ENCODE measurements at regions not wholly inside any gene's neighbourhood (a gene's known extent, or its start where the extent isn't known, plus 50 kb on each side); places are given as distances from the start of the nearest gene placed in this dataset.
"Not testable (repeated sequence)": the region's sequence is repeated elsewhere in the genome, so short reads cannot be mapped to it uniquely, and the experiment has no call there.

DNA sequence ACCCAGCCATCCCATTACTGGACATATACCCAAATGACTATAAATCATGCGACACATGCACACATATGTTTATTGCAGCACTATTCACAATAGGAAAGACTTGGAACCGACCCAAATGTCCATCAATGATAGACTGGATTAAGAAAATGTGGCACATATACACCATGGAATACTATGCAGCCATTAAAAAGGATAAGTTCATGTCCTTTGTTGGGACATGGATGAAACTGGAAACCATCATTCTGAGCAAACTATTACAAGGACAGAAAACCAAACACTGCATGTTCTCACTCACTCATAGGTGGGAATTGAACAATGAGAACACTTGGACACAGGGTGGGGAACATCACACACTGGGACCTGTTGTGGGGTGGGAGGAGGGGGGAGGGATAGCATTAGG, 586.5 kb upstream of the CAMK1G start:
- TF ChIP-seq, protein P1, sequence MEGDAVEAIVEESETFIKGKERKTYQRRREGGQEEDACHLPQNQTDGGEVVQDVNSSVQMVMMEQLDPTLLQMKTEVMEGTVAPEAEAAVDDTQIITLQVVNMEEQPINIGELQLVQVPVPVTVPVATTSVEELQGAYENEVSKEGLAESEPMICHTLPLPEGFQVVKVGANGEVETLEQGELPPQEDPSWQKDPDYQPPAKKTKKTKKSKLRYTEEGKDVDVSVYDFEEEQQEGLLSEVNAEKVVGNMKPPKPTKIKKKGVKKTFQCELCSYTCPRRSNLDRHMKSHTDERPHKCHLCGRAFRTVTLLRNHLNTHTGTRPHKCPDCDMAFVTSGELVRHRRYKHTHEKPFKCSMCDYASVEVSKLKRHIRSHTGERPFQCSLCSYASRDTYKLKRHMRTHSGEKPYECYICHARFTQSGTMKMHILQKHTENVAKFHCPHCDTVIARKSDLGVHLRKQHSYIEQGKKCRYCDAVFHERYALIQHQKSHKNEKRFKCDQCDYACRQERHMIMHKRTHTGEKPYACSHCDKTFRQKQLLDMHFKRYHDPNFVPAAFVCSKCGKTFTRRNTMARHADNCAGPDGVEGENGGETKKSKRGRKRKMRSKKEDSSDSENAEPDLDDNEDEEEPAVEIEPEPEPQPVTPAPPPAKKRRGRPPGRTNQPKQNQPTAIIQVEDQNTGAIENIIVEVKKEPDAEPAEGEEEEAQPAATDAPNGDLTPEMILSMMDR (IDR thresholded peaks at IDR 0.05; ENCODE audit: poor library complexity, severe bottlenecking) = not testable (repeated sequence)
- TF ChIP-seq, protein P2, sequence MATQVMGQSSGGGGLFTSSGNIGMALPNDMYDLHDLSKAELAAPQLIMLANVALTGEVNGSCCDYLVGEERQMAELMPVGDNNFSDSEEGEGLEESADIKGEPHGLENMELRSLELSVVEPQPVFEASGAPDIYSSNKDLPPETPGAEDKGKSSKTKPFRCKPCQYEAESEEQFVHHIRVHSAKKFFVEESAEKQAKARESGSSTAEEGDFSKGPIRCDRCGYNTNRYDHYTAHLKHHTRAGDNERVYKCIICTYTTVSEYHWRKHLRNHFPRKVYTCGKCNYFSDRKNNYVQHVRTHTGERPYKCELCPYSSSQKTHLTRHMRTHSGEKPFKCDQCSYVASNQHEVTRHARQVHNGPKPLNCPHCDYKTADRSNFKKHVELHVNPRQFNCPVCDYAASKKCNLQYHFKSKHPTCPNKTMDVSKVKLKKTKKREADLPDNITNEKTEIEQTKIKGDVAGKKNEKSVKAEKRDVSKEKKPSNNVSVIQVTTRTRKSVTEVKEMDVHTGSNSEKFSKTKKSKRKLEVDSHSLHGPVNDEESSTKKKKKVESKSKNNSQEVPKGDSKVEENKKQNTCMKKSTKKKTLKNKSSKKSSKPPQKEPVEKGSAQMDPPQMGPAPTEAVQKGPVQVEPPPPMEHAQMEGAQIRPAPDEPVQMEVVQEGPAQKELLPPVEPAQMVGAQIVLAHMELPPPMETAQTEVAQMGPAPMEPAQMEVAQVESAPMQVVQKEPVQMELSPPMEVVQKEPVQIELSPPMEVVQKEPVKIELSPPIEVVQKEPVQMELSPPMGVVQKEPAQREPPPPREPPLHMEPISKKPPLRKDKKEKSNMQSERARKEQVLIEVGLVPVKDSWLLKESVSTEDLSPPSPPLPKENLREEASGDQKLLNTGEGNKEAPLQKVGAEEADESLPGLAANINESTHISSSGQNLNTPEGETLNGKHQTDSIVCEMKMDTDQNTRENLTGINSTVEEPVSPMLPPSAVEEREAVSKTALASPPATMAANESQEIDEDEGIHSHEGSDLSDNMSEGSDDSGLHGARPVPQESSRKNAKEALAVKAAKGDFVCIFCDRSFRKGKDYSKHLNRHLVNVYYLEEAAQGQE (IDR thresholded peaks at IDR 0.05; ENCODE audit: borderline replicate concordance) = not testable (repeated sequence)
- TF ChIP-seq POLR2AphosphoS5 (IDR thresholded peaks at IDR 0.05); EP300 (conservative IDR thresholded peaks at IDR 0.05; ENCODE audit: poor library complexity, severe bottlenecking); EZH2 (IDR thresholded peaks at IDR 0.05; ENCODE audit: borderline replicate concordance, insufficient read depth, low read length, poor library complexity, severe bottlenecking); RAD21 (conservative IDR thresholded peaks at IDR 0.05); TAF1 (IDR thresholded peaks at IDR 0.05; ENCODE audit: low read depth); MXI1 (conservative IDR thresholded peaks at IDR 0.05; ENCODE audit: poor library complexity, severe bottlenecking); SMC3 (conservative IDR thresholded peaks at IDR 0.05; ENCODE audit: poor library complexity): not testable (repeated sequence)
